Activated CD4-positive, alpha-beta T cell treated with anti-CD3 and anti-CD28 coated beads, Interleukin-2, amount 50 U/mL, for 16 hours (primary cell): ENCODE measurements at regions not wholly inside any gene's neighbourhood (a gene's known extent, or its start where the extent isn't known, plus 50 kb on each side); places are given as distances from the start of the nearest gene placed in this dataset.

Source experiments
- DNase-seq: peaks from one replicate; pipeline ENCODE4 v3.0.0-alpha.2; 2020

GRCh38 chr1:55957276-55957675 lies 622.1 kb downstream of the PLPP3 start:
- no peak for DNase-seq

GRCh38 chr1:55955016-55955621 lies 624.2 kb downstream of the PLPP3 start:
- DNase-seq: no peak

GRCh38 chr1:55951291-55951690 lies 628.1 kb downstream of the PLPP3 start:
- no peak for DNase-seq

- no peak for DNase-seq
Measured at GRCh38 chr1:55947446-55947845, 631.9 kb downstream of the PLPP3 start.

- DNase-seq: no peak
Measured at GRCh38 chr1:55943721-55944435, 635.5 kb downstream of the PLPP3 start.

GRCh38 chr1:55943012-55943411 lies 636.4 kb downstream of the PLPP3 start:
- no peak for DNase-seq

- no peak for DNase-seq
Measured at GRCh38 chr1:55939866-55940265, 639.5 kb downstream of the PLPP3 start.

- DNase-seq: no peak
Measured at GRCh38 chr1:55938861-55939260, 640.5 kb downstream of the PLPP3 start.

- DNase-seq: no peak
Measured at GRCh38 chr1:55938376-55938850, 641.0 kb downstream of the PLPP3 start.

- DNase-seq: no peak
Measured at GRCh38 chr1:55937840-55938375, 641.5 kb downstream of the PLPP3 start.

- DNase-seq: no peak
Measured at GRCh38 chr1:55935236-55935635, 644.1 kb downstream of the PLPP3 start.

GRCh38 chr1:55932402-55932801 lies 647.0 kb downstream of the PLPP3 start:
- no peak for DNase-seq

GRCh38 chr1:55931081-55931940 lies 648.1 kb downstream of the PLPP3 start:
- no peak for DNase-seq

GRCh38 chr1:55929652-55930051 lies 649.7 kb downstream of the PLPP3 start:
- no peak for DNase-seq

GRCh38 chr1:55928576-55928975 lies 650.8 kb downstream of the PLPP3 start:
- no peak for DNase-seq

- DNase-seq: no peak
Measured at GRCh38 chr1:55927702-55928290, 651.6 kb downstream of the PLPP3 start.

- DNase-seq: no peak
Measured at GRCh38 chr1:55926906-55927471, 652.4 kb downstream of the PLPP3 start.

GRCh38 chr1:55916907-55917306 lies 662.5 kb downstream of the PLPP3 start:
- no peak for DNase-seq

- no peak for DNase-seq
Measured at GRCh38 chr1:55916481-55916880, 662.9 kb downstream of the PLPP3 start.

- DNase-seq: no peak
Measured at GRCh38 chr1:55913565-55913964, 665.8 kb downstream of the PLPP3 start.

GRCh38 chr1:55912438-55912837 lies 666.9 kb downstream of the PLPP3 start:
- no peak for DNase-seq

GRCh38 chr1:55904541-55904940 lies 674.8 kb downstream of the PLPP3 start:
- DNase-seq: no peak

GRCh38 chr1:55898181-55898580 lies 681.2 kb downstream of the PLPP3 start:
- DNase-seq: no peak
